Esophagus (tissue), 2 donors: ENCODE measurements at regions not wholly inside any gene's neighbourhood (a gene's known extent, or its start where the extent isn't known, plus 50 kb on each side); places are given as distances from the start of the nearest gene placed in this dataset.

Experiments used
- H3K27ac ChIP-seq, 2 donors: one replicate each; pipeline ENCODE4 v1.5.1; 2013; ENCODE audit warnings: low read depth in 2 of 2, mild to moderate bottlenecking in 2 of 2, inconsistent platforms in 1 of 2, low read length in 1 of 2, moderate library complexity in 1 of 2
- H3K27me3 ChIP-seq, 2 donors: one replicate each; pipeline ENCODE4 v1.6.1; 2013; ENCODE audit warnings: low read length in 2 of 2, control low read depth in 1 of 2, mild to moderate bottlenecking in 1 of 2; ENCODE audit not compliant: insufficient read depth in 2 of 2, control insufficient read depth in 1 of 2
- H3K36me3 ChIP-seq, 2 donors: one replicate each; pipeline ENCODE4 v1.6.1; 2013; ENCODE audit warnings: low read length in 1 of 2; ENCODE audit not compliant: control insufficient read depth in 2 of 2, insufficient read depth in 2 of 2
- H3K4me1 ChIP-seq, 2 donors: one replicate each; pipeline ENCODE4 v1.6.1; 2013; ENCODE audit warnings: low read length in 1 of 2; ENCODE audit not compliant: control insufficient read depth in 2 of 2, insufficient read depth in 2 of 2
- H3K4me3 ChIP-seq, 2 donors: one replicate each; pipeline ENCODE4 v1.5.1; 2013; ENCODE audit warnings: low read length in 2 of 2, mild to moderate bottlenecking in 2 of 2, low read depth in 1 of 2, moderate library complexity in 1 of 2
- H3K9me3 ChIP-seq, 2 donors: one replicate each; pipeline ENCODE4 v1.6.1; 2013; ENCODE audit warnings: mild to moderate bottlenecking in 2 of 2, low read depth in 1 of 2, low read length in 1 of 2, moderate library complexity in 1 of 2; ENCODE audit not compliant: control insufficient read depth in 2 of 2, insufficient read depth in 1 of 2
- WGBS, 2 donors: extraction: QIAGEN DNeasy Blood & Tissue Kit; methylation state at CpG; one replicate each; pipeline ENCODE4 v1.1.7; 2013; 5-methylcytosine and 5-hydroxymethylcytosine counted together
- donor health status: healthy with polysubstance abuse.
- donor health status: Bipolar disorder and iron deficiency.

- 76 to 77% methylated on average over 5 of the region's 5 CpGs for WGBS, 2 donors
These were observed 1049.1 kb upstream of the TENM3 start for GRCh38 chr4:181194096-181194495.

GRCh38 chr4:181200076-181200475 is 1043.1 kb upstream of the TENM3 start:
- Histone ChIP-seq H3K9me3 (no peaks in the 10 kb centered on the region), H3K27me3 (no peaks in the 10 kb centered on the region), H3K27ac (no peak overlapping the region), H3K4me1 (no peaks in the 10 kb centered on the region), H3K4me3 (no peak overlapping the region), H3K36me3 (no peaks in the 10 kb centered on the region)
- WGBS, 2 donors = 83 to 85% methylated on average over 5 of the region's 5 CpGs

More at GRCh38 chr4:181194096-181194495, 1049.1 kb upstream of the TENM3 start:
- Histone ChIP-seq H3K9me3 (no peaks in the 10 kb centered on the region), H3K4me1 (no peaks in the 10 kb centered on the region), H3K27ac (no peak overlapping the region), H3K4me3 (no peak overlapping the region), H3K27me3 (no peaks in the 10 kb centered on the region), H3K36me3 (no peaks in the 10 kb centered on the region)

GRCh38 chr4:181202240-181202639 is 1041.0 kb upstream of the TENM3 start:
- WGBS, 2 donors = 47 to 55% methylated on average over 5 of the region's 5 CpGs
- Histone ChIP-seq H3K27ac (no peak overlapping the region), H3K36me3 (no peaks in the 10 kb centered on the region)

GRCh38 chr4:181204109-181204508 is 1039.1 kb upstream of the TENM3 start:
- H3K4me3 ChIP-seq = no peak overlapping the region
- no peaks in the 10 kb centered on the region for H3K4me1 ChIP-seq
- 63 to 67% methylated on average over 4 of the region's 4 CpGs for whole genome bisulfite sequencing, 2 donors
- no peaks in the 10 kb centered on the region for H3K27me3 ChIP-seq
- H3K9me3 ChIP-seq = no peaks in the 10 kb centered on the region
- H3K36me3 ChIP-seq = no peaks in the 10 kb centered on the region
- H3K27ac ChIP-seq = no peak overlapping the region

More at GRCh38 chr4:181202240-181202639, 1041.0 kb upstream of the TENM3 start:
- no peaks in the 10 kb centered on the region for H3K4me1 ChIP-seq
- no peak overlapping the region for H3K4me3 ChIP-seq
- H3K27me3 ChIP-seq = no peaks in the 10 kb centered on the region
- no peaks in the 10 kb centered on the region for H3K9me3 ChIP-seq

GRCh38 chr4:181213551-181213950 is 1029.7 kb upstream of the TENM3 start:
- Histone ChIP-seq H3K4me3 (no peak overlapping the region), H3K9me3 (no peaks in the 10 kb centered on the region), H3K4me1 (no peaks in the 10 kb centered on the region), H3K27me3 (no peaks in the 10 kb centered on the region), H3K27ac (no peak overlapping the region), H3K36me3 (no peaks in the 10 kb centered on the region)
- 50 to 53% methylated on average over 2 of the region's 2 CpGs for WGBS, 2 donors

- WGBS, 2 donors = 70 to 71% methylated on average over 2 of the region's 2 CpGs
- Histone ChIP-seq H3K9me3 (no peaks in the 10 kb centered on the region), H3K27me3 (no peaks in the 10 kb centered on the region), H3K4me1 (no peaks in the 10 kb centered on the region), H3K4me3 (no peak overlapping the region), H3K27ac (no peak overlapping the region), H3K36me3 (no peaks in the 10 kb centered on the region)
These were observed 1026.7 kb upstream of the TENM3 start for GRCh38 chr4:181216501-181216900.

GRCh38 chr4:181219783-181220416 is 1023.3 kb upstream of the TENM3 start:
- Histone ChIP-seq H3K27me3 (no peaks in the 10 kb centered on the region), H3K4me3 (no peak overlapping the region), H3K4me1 (no peaks in the 10 kb centered on the region), H3K9me3 (no peaks in the 10 kb centered on the region), H3K27ac (no peak overlapping the region), H3K36me3 (no peaks in the 10 kb centered on the region)
- 61 to 63% methylated on average over 3 of the region's 3 CpGs for WGBS, 2 donors

GRCh38 chr4:181224852-181225251 is 1018.4 kb upstream of the TENM3 start:
- Histone ChIP-seq H3K36me3 (no peaks in the 10 kb centered on the region), H3K4me1 (no peaks in the 10 kb centered on the region), H3K27ac (no peak overlapping the region), H3K9me3 (no peaks in the 10 kb centered on the region), H3K4me3 (no peak overlapping the region), H3K27me3 (no peaks in the 10 kb centered on the region)
- 78 to 79% methylated on average over 4 of the region's 4 CpGs for WGBS, 2 donors

- Histone ChIP-seq H3K27ac (no peak overlapping the region), H3K4me3 (no peak overlapping the region), H3K4me1 (no peaks in the 10 kb centered on the region), H3K9me3 (no peaks in the 10 kb centered on the region), H3K36me3 (no peaks in the 10 kb centered on the region), H3K27me3 (no peaks in the 10 kb centered on the region)
- 36 to 40% methylated on average over 10 of the region's 10 CpGs for WGBS, 2 donors
These were observed 1017.5 kb upstream of the TENM3 start for GRCh38 chr4:181225616-181226261.
